ENCODE measurements at regions not wholly inside any gene's neighbourhood (a gene's known extent, or its start where the extent isn't known, plus 50 kb on each side); places are given as distances from the start of the nearest gene placed in this dataset.

DNA sequence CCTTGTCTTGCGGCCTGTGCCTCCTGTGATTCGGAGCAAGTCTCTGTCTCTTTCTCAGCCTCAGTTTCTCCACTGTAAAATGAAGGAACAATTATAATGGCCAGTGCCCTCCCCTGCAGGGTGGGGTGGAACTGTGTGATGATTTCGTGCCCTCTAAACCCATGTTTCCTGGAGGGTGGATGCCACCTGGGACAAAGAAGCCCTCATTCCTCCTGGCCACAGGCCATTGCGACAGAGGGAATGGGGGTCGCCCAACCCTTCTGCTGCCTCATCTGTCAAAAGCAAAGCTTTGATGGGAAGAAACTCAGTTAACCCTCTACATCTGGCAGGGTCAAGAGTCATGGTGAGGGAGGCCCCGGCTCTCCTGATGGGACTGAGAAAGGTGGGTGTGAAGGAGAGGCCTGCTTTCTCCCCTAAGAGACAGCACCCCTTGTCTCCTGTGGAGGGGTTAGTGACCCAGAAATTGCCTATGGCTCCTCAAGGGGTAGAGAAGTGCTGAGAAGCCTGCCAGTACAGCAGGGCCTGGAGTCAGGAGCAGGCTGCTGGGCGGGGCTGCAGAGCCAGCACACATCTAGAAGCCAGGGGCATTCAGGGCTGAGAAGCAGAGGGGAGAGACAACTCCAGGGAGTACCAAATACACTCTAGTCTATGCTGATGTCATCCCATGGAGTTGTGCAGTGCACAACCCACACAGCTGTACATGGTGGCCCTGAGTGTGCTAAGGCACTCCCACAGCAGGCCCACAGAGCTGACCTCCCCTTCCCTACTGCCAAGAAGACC lies 61.0 kb downstream of the PLXNA1 start:
- Histone ChIP-seq H3K27me3 (ENCODE audit: control insufficient read depth in 1 of 2, insufficient read depth in 2 of 2, low read length in 2 of 2) (peaks cover 11 to 29% of the 10 kb centered on the region in 2 experiments), H4K20me1 (ENCODE audit: insufficient read depth, low read length) (no peaks in the 10 kb centered on the region), H3K4me1 (ENCODE audit: insufficient read depth, low read length) (no peaks in the 10 kb centered on the region), H3K9ac (ENCODE audit: insufficient read depth, low read depth, low read length) (no peak overlapping the region), H3K4me3 (replicated peaks in 1 of 3; ENCODE audit: insufficient read depth in 1 of 3, low read depth in 2 of 3, low read length in 3 of 3) (no peak overlapping the region), H3K27ac (ENCODE audit: extremely low read length, insufficient read depth, low read length) (no peak overlapping the region), H3K9me3 (ENCODE audit: low read length) (no peaks in the 10 kb centered on the region), H3K79me2 (ENCODE audit: insufficient read depth, low read length) (no peaks in the 10 kb centered on the region), H2AFZ (ENCODE audit: low read length) (no peak overlapping the region), H3K4me2 (ENCODE audit: low read depth, low read length) (no peak overlapping the region), H3K36me3 (replicated peaks in 1 of 2; ENCODE audit: control insufficient read depth in 1 of 2, insufficient read depth in 2 of 2, low read length in 2 of 2) (no peaks in the 10 kb centered on the region)
- 24% methylated on average over 5 of the region's 7 CpGs for WGBS (ENCODE audit: low lambda C conversion rate)
- no peak for DNase-seq (ENCODE audit: low spot score)
- ChIA-PET CTCF (ENCODE audit: low intra/inter-chr PET ratio, low total read pairs) (no interaction called here), POLR2A (no interaction called here)
- BruUV-seq (replicated peaks) = no TSS peak
- no peak for ATAC-seq
- in situ Hi-C loops (cut with HindIII; ENCODE audit: extremely low pct_ligation_motif_present, low pct_unique_long_range_greater_than_20kb) = no loop called here
- no peak for FAIRE-seq
- intact Hi-C loops (cut with micrococcal nuclease; ENCODE audit: unreplicated experiment) = loop anchor here (5.0 kb wide), 1 partner anchor 413 kb away; no protein-coding TSS in a partner anchor
- TF ChIP-seq POLR2AphosphoS2 (IDR thresholded peaks at IDR 0.05; ENCODE audit: low read depth, low read length) (no peak), ZNF660 (CRISPR knock-in tag; IDR thresholded peaks at IDR 0.05; ENCODE audit: borderline replicate concordance, low read depth) (no peak), KDM5B (CRISPR knock-in tag; IDR thresholded peaks at IDR 0.05; ENCODE audit: borderline replicate concordance) (no peak), ZNF674 (CRISPR knock-in tag; IDR thresholded peaks at IDR 0.05; ENCODE audit: low read depth) (no peak), ZNF839 (CRISPR knock-in tag; IDR thresholded peaks at IDR 0.05; ENCODE audit: borderline replicate concordance) (no peak), BCLAF1 (IDR thresholded peaks at IDR 0.05) (no peak)
- TF ChIP-seq, protein P1, sequence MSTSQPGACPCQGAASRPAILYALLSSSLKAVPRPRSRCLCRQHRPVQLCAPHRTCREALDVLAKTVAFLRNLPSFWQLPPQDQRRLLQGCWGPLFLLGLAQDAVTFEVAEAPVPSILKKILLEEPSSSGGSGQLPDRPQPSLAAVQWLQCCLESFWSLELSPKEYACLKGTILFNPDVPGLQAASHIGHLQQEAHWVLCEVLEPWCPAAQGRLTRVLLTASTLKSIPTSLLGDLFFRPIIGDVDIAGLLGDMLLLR (CRISPR knock-in tag; IDR thresholded peaks at IDR 0.05) = no peak
- TF ChIP-seq, protein P2, sequence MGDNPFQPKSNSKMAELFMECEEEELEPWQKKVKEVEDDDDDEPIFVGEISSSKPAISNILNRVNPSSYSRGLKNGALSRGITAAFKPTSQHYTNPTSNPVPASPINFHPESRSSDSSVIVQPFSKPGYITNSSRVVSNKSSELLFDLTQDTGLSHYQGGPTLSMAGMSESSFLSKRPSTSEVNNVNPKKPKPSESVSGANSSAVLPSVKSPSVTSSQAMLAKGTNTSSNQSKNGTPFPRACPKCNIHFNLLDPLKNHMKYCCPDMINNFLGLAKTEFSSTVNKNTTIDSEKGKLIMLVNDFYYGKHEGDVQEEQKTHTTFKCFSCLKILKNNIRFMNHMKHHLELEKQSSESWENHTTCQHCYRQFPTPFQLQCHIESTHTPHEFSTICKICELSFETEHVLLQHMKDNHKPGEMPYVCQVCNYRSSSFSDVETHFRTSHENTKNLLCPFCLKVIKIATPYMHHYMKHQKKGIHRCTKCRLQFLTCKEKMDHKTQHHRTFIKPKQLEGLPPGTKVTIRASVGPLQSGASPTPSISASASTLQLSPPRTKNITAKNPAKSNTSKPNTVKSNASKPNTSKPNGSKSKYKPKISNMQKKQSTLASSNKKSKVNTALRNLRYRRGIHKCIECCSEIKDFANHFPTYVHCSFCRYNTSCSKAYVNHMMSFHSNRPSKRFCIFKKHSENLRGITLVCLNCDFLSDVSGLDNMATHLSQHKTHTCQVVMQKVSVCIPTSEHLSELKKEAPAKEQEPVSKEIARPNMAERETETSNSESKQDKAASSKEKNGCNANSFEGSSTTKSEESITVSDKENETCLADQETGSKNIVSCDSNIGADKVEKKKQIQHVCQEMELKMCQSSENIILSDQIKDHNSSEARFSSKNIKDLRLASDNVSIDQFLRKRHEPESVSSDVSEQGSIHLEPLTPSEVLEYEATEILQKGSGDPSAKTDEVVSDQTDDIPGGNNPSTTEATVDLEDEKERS (CRISPR knock-in tag; IDR thresholded peaks at IDR 0.05) = no peak
- TF ChIP-seq, protein P3, sequence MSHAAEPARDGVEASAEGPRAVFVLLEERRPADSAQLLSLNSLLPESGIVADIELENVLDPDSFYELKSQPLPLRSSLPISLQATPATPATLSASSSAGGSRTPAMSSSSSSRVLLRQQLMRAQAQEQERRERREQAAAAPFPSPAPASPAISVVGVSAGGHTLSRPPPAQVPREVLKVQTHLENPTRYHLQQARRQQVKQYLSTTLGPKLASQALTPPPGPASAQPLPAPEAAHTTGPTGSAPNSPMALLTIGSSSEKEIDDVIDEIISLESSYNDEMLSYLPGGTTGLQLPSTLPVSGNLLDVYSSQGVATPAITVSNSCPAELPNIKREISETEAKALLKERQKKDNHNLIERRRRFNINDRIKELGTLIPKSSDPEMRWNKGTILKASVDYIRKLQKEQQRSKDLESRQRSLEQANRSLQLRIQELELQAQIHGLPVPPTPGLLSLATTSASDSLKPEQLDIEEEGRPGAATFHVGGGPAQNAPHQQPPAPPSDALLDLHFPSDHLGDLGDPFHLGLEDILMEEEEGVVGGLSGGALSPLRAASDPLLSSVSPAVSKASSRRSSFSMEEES (CRISPR knock-in tag; IDR thresholded peaks at IDR 0.05) = no peak
- TF ChIP-seq, protein P4, sequence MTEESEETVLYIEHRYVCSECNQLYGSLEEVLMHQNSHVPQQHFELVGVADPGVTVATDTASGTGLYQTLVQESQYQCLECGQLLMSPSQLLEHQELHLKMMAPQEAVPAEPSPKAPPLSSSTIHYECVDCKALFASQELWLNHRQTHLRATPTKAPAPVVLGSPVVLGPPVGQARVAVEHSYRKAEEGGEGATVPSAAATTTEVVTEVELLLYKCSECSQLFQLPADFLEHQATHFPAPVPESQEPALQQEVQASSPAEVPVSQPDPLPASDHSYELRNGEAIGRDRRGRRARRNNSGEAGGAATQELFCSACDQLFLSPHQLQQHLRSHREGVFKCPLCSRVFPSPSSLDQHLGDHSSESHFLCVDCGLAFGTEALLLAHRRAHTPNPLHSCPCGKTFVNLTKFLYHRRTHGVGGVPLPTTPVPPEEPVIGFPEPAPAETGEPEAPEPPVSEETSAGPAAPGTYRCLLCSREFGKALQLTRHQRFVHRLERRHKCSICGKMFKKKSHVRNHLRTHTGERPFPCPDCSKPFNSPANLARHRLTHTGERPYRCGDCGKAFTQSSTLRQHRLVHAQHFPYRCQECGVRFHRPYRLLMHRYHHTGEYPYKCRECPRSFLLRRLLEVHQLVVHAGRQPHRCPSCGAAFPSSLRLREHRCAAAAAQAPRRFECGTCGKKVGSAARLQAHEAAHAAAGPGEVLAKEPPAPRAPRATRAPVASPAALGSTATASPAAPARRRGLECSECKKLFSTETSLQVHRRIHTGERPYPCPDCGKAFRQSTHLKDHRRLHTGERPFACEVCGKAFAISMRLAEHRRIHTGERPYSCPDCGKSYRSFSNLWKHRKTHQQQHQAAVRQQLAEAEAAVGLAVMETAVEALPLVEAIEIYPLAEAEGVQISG (CRISPR knock-in tag; IDR thresholded peaks at IDR 0.05) = no peak
